ENCODE measurements at regions not wholly inside any gene's neighbourhood (a gene's known extent, or its start where the extent isn't known, plus 50 kb on each side); places are given as distances from the start of the nearest gene placed in this dataset.

DNA sequence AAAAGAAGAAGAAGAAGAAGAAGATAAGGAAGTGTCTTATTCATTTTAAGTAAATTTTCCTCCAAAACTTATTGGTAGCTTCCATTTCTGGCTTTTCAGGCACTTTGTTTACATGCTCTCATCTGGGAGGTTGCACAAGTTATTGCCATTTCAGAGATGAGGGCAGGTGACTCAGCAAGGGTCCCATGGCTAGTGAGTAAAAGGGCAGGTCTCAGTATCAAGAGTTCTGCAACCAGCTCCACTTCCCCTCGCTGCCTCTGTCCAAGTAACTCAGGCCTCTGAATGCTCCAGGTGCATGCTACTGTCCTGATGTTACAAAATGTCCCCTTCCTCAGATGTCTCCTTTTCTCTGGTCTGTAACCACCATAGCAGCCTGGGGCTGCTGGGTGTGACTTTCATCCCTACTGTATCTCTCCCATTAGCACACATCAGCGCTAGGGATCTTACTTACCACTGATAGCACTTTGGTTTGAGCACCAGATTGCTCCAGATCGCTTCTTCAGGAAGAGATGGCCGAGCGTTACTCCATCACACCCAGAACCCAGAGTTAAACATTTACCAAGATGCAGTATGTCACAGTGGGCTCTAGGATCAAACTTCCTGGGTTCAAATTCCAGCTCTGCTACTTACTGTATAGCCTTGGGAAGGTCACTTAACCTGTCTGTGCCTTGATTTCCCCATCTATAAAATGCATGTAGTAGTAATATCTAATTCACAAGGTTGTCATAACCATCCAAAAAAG is 57.4 kb upstream of the LAPTM4A start:
- H3K4me3 ChIP-seq (replicated peaks in 1 of 2; ENCODE audit: low read depth in 1 of 2, low read length in 2 of 2) = no peak overlapping the region
- no peak overlapping the region for H3K9ac ChIP-seq (ENCODE audit: low read length)
- H3K4me1 ChIP-seq (ENCODE audit: control insufficient read depth in 1 of 2, insufficient read depth in 2 of 2, low read length in 2 of 2) = no peaks in the 10 kb centered on the region; a peak in 1 of 4 replicates
- no peaks in the 10 kb centered on the region for H3K9me3 ChIP-seq (ENCODE audit: control insufficient read depth in 1 of 2, insufficient read depth in 1 of 2, low read depth in 1 of 2, low read length in 2 of 2)
- H3K9me2 ChIP-seq (ENCODE audit: insufficient read depth) = no peaks in the 10 kb centered on the region
- ATAC-seq = no peak
- no peaks in the 10 kb centered on the region for H3K36me3 ChIP-seq (ENCODE audit: control insufficient read depth in 1 of 2, insufficient read depth in 2 of 2, low read length in 2 of 2)
- no peak overlapping the region for H3K4me2 ChIP-seq (ENCODE audit: low read length)
- no peaks in the 10 kb centered on the region for H3K27me3 ChIP-seq (ENCODE audit: insufficient read depth, low read length)
- ChIA-PET POLR2A (interaction anchor here (0.7 kb wide), 1 partner anchor 22 kb away, joined by 4 read pairs; no protein-coding TSS in a partner anchor), RAD21 (ENCODE audit: low non-redundant PET in 1 of 2, low total read pairs in 2 of 2, uncharacterized antibody in 2 of 2, unreplicated experiment in 2 of 2) (interaction anchor here in 1 of 2 experiments (0.7 kb wide), 1 partner anchor 123 kb away, joined by 3 read pairs; no protein-coding TSS in a partner anchor), CTCF (no interaction called here)
- H3K27ac ChIP-seq (ENCODE audit: low read depth, low read length) = no peak overlapping the region
- intact Hi-C loops (cut with micrococcal nuclease) = no loop called here
- H3K79me2 ChIP-seq (ENCODE audit: insufficient read depth, low read length) = no peaks in the 10 kb centered on the region
- TF ChIP-seq ATF3 (IDR thresholded peaks at IDR 0.05) = no peak
- no peaks in the 10 kb centered on the region for H4K20me1 ChIP-seq (ENCODE audit: insufficient read depth)
- BruUV-seq (replicated peaks) = no TSS peak
- DNase-seq (ENCODE audit: low read depth, low spot score) = no peak
- no peak overlapping the region for H2AFZ ChIP-seq (ENCODE audit: low read depth, low read length, poor library complexity, severe bottlenecking)

GRCh38 chr2:20107776-20108175 is 56.3 kb upstream of the LAPTM4A start:
- Histone ChIP-seq H3K9me3 (ENCODE audit: control insufficient read depth in 1 of 2, insufficient read depth in 1 of 2, low read depth in 1 of 2, low read length in 2 of 2) (no peaks in the 10 kb centered on the region), H3K9me2 (ENCODE audit: insufficient read depth) (no peaks in the 10 kb centered on the region), H3K27ac (ENCODE audit: low read depth, low read length) (no peak overlapping the region), H3K4me3 (replicated peaks in 1 of 2; ENCODE audit: low read depth in 1 of 2, low read length in 2 of 2) (no peak overlapping the region), H2AFZ (ENCODE audit: low read depth, low read length, poor library complexity, severe bottlenecking) (no peak overlapping the region), H3K36me3 (ENCODE audit: control insufficient read depth in 1 of 2, insufficient read depth in 2 of 2, low read length in 2 of 2) (no peaks in the 10 kb centered on the region), H3K79me2 (ENCODE audit: insufficient read depth, low read length) (no peaks in the 10 kb centered on the region), H3K9ac (ENCODE audit: low read length) (no peak overlapping the region), H3K4me2 (ENCODE audit: low read length) (no peak overlapping the region), H4K20me1 (ENCODE audit: insufficient read depth) (no peaks in the 10 kb centered on the region), H3K27me3 (ENCODE audit: insufficient read depth, low read length) (no peaks in the 10 kb centered on the region), H3K4me1 (ENCODE audit: control insufficient read depth in 1 of 2, insufficient read depth in 2 of 2, low read length in 2 of 2) (no peaks in the 10 kb centered on the region; a peak in 1 of 4 replicates)
- ChIA-PET RAD21 (ENCODE audit: low non-redundant PET in 1 of 2, low total read pairs in 2 of 2, uncharacterized antibody in 2 of 2, unreplicated experiment in 2 of 2) (no interaction called here), POLR2A (no interaction called here), CTCF (interaction anchor here (1.3 kb wide), 1 partner anchor 92 kb away, joined by 3 read pairs; no protein-coding TSS in a partner anchor)
- no peak for TF ChIP-seq CBX3 (IDR thresholded peaks at IDR 0.05; ENCODE audit: low read depth)
- no peak for TF ChIP-seq FOSL1 (IDR thresholded peaks at IDR 0.05; ENCODE audit: low read depth)
- no peak for TF ChIP-seq ELF1 (IDR thresholded peaks at IDR 0.05; ENCODE audit: borderline replicate concordance, low read depth)
- no peak for TF ChIP-seq SIN3A (IDR thresholded peaks at IDR 0.05; ENCODE audit: low read depth)
- no peak for TF ChIP-seq YY1 (IDR thresholded peaks at IDR 0.05; ENCODE audit: extremely low read depth, insufficient replicate concordance, low read depth, low read length)
- TF ChIP-seq MAX (IDR thresholded peaks at IDR 0.05) = no peak
- TF ChIP-seq RAD21 (IDR thresholded peaks at IDR 0.05; ENCODE audit: low read depth) = no peak
- no peak for TF ChIP-seq POLR2AphosphoS5 (IDR thresholded peaks at IDR 0.05; ENCODE audit: low read depth, low read length)
- no peak for TF ChIP-seq ZFX (IDR thresholded peaks at IDR 0.05)
- no peak for TF ChIP-seq EGR1 (IDR thresholded peaks at IDR 0.05; ENCODE audit: low read depth)
- no peak for TF ChIP-seq SRF (IDR thresholded peaks at IDR 0.05; ENCODE audit: low read depth)
- no peak for TF ChIP-seq EZH2phosphoT487 (IDR thresholded peaks at IDR 0.05; ENCODE audit: borderline replicate concordance)
- no peak for TF ChIP-seq SP1 (IDR thresholded peaks at IDR 0.05; ENCODE audit: low read depth)
- no peak for TF ChIP-seq CTCF (IDR thresholded peaks at IDR 0.05 in 2 of 3, conservative IDR thresholded peaks at IDR 0.05 in 1 of 3; ENCODE audit: borderline replicate concordance in 1 of 3, insufficient read depth in 1 of 3, low read depth in 2 of 3, low read length in 2 of 3)
- TF ChIP-seq JUND (IDR thresholded peaks at IDR 0.05) = no peak
- no peak for TF ChIP-seq EZH2 (IDR thresholded peaks at IDR 0.05)
- BruUV-seq (replicated peaks) = no TSS peak
- DNase-seq (ENCODE audit: low read depth, low spot score) (no peak), ATAC-seq (no peak)
- intact Hi-C loops (cut with micrococcal nuclease) = no loop called here
